HG02642 (cell line): ENCODE measurements at regions not wholly inside any gene's neighbourhood (a gene's known extent, or its start where the extent isn't known, plus 50 kb on each side); places are given as distances from the start of the nearest gene placed in this dataset.

Source experiments
- ATAC-seq: cut with Tn5 transposase; IDR thresholded peaks from one replicate; pipeline ENCODE4 v1.9.1; 2021; ENCODE audit warnings: mild to moderate bottlenecking; ENCODE audit not compliant: unreplicated experiment, poor library complexity

DNA sequence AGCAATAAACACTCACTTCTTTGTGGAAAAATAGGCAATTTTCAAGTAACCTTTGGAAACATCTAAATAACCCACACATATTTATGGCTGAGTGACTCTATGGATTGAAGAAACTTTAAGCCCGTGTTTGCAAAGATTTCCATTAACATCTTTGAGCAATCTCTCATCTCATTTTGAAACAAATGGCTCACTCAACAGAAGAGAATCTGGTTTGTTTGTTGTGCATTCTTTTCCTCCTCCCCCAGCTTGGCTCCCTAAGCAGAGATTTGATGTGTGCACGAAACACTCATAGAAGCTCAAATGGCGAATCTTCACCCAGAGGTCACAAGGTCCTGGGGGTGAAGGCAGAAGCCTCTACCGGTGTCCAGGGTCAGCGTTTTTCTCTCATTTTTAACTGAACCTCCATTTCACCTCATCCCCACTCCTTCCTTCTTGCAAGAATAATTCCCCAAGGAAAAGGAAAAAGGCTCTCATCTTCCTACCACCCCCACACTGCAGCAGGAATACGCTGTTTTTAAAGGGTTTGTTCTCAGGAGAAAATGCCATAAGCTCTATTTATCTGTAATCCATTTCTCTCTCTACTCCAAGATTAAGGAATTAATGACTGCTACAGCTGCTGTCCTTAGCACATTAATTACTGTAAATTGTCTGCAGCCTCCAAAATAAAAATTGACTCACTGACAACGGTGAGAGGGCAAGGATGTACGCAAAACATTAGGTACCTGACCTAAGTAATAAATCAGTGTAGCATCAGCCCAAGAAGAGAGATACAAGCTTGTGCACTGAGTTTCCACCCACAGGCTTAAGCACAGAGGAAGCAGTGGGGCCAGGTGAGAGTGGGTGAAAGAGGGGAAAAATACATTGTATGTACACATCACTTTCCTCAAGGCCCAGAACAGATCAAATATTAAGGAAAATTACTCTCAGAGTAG lies 307.6 kb upstream of the NOCT start:
- ATAC-seq = no peak

DNA sequence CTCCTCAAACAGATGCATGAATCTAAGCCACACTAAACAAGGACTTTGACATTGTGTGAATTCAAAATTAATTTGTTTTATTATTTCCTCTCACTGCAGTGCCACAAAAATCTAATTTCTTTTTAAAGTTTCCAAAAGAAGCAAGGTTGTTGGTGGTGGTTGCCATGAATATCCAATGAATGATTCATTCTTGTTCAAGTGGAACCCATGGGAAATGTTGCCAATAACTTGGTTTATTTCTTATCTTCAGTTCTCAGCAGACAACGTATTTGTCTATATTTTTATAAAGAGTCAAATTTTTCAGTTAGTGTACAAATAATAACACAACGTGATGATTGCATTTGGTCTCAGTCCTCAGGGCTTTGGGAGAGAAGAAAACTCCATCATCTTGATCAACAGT lies 309.4 kb upstream of the NOCT start:
- no peak for ATAC-seq

DNA sequence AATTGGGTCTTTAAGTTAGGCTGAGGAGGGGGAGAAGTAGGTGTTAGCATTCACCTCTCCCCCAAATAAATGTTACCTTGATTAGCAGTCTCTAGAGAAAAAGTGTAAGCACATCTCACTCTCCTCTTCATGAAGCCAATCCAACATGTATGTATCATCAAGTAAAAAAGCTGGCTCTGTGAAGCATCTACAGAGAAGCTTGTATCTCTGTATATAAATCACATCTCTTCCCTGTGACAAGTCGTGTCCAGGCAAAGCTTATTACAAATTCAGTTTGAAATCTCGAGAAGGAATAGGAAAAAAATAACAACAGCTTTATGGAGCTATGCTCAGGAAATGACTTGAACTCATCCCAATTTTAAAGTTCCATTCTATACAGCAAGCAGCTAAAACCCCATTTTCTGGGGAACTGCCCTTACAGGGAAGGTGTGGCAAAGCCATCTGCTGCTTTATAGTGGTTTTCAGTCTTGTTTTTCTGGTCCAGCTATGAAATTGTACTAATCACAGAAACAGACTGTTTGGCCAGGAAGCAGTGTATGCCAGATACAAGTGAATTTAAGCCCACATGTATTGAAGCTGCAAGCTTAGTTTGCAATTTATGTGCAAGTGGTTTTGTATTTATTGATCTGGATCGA lies 313.3 kb upstream of the NOCT start:
- no peak for ATAC-seq

DNA sequence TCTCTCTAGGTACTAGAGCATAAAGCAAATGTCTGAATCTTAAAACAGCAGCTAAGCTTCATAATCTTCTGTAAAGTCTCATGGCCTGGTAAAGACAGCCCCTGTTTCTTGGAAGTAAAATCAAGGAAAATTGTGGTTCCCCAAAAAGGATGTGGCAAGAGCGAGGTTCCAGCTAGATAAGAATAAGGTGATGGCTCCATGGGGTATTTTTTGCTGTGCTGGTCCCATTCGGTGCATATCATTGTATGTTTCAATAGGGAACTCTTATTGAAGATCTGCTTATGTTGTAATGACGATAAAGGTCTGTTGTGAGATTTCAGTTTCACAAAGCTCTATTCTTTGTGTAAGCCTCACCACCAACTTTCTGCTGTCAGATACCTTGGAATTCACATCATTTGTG lies 316.9 kb upstream of the NOCT start:
- ATAC-seq = no peak

DNA sequence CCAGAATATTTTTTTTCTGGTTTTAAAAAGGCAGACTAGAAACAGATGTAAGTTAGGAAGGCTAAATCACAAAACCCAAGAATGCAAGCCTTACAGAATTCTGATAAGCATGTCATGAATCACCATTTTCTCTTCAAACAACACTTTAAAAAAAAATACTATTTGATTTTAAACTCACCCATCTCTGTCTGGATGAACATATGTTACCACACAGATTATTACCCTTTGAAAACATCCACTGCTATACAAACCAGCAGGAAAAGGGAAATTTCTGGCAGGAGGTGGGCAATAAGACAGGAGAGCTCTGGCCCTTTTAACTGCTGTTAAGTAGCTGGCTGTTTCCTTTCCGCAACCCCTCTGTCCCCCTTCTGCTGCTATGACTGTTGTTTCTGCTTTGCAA lies 317.7 kb upstream of the NOCT start:
- no peak for ATAC-seq

DNA sequence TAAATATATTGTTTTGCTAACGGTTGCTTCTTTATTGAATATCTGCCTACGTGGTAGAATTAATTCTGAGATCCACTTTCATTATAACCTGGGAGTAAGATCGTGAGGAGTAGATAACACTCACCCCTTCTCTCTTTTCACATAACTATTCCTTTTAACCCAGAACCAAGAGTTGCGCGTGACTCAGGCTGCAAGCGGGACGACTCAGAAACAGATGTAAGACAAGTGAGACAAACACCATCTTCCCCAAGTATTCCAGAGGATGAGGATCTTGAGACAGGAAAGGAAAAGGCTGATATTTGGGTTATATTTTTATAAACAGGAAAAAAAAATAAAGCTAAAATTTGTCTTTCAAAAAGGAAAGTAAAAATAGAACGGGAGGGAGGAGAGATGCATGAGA lies 318.8 kb upstream of the NOCT start:
- no peak for ATAC-seq

DNA sequence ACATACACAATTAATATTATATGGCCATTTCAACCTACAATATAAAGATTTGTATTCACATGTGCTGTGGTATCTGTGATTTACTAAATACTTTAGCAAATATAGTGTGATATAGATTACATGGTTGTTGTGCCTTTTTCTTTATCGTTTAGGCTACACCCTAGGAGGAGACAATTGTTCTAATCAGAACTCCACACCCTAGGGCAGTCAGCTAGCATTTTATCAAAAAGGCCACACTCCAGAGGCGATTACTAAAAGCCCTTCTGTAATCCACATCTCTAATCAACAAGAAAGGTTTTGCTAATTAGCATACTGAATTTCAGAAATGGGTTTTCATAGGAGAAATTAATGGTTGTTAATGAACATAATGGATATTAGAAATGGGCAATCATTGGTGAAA lies 319.5 kb upstream of the NOCT start:
- ATAC-seq = no peak

DNA sequence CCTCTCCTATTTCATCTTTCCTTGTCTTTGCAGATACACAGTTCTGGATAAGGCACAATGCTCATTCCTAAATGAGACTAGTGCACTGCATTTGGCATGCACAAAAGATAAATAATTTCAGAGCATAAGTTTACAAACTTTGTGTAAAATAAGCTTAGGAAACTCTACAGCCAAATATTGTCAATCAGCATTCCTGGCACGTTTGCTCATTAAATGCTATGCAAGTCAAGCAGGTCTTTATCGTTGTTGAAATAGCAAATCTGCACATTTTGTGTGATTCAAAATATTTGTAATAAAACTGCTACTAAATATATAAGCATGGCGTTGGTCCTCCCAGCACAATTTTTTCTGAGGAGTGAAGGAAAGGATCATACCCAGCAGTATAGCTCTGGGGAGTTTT lies 322.1 kb upstream of the NOCT start:
- no peak for ATAC-seq

DNA sequence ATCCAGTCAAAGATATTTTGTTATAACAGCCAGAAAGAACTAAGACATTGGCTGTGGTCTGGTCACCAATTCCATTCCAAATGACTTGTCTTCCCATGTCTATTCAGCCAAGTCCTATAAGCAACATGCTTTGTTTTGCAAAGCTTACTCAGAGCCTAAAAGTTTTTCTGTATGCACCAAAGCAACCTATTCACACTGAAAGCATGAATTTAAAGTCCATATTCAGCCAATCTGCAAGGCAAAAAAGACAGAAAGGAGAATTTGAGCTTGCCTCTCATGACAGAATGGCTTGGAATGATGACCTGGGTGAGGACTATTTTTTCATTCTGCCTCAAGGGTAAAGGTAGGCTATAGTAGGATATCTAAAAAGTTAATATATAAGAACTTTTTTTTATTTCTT lies 323.2 kb upstream of the NOCT start:
- no peak for ATAC-seq

DNA sequence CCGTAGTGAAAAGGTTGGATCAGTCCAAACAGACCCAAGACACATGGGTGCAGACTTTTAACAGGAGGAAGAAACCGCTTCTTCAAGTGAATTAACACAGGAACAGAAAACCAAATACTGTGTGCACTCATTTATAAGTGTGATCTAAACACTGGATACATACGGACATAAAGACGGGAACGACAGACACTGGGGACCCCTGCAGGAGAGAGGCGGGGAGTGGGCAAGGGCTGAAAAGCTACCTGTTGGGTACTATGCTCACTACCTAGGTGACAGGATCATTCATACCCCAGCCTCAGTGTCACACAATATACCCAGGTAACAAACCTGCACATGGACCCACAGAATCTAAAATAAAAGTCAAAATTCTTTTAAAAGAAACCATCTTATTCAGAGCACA lies 326.0 kb upstream of the NOCT start:
- no peak for ATAC-seq

DNA sequence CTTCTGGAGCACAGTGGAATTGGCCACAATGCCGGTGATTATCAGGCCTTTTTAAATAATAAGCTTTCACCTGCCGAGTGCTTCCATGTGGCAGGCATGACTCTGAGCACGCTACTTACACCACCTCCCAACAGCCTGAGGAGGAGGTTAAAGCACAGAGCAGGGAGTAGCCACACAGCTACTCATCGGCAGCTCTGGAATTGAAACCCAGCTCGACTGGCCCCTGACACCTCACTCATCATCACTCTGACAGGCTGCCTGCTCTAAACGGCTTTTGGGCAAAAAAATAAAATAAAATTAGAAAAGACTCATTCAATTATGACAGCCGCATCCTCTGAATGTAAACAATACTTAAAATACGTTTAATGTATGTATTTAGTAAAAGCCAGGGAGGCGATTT lies 326.4 kb upstream of the NOCT start:
- no peak for ATAC-seq

DNA sequence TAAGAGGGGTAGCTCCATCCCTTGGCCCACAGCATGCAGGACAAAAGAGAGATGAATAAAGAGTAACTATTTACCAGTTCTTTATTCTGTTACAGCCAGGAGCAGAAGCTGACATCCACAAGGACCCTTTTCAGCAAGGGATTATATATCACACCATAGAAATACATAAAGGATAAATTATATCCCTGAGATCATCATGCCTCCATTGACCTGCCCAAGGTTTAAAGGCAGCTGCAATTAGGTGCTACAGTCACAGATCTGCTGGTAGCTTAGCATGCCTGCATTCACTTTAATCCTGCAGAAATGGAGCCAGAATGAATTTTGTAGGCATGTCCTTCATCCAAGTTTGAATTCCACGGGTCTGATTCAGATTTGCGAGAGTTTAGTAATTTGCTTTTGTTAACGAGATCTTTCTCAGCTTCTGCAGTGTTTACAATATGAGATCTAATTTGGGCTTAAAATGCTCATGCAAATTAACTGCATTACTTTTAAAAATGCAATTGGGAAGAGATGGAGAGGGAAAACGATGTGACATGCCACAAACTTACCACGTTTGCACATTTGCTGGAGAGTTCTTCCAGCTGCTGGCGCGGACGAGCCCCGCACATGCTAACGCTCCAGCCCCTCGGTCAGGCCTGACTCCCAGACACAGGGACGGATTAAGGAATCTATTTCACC lies 327.0 kb upstream of the NOCT start:
- no peak for ATAC-seq

DNA sequence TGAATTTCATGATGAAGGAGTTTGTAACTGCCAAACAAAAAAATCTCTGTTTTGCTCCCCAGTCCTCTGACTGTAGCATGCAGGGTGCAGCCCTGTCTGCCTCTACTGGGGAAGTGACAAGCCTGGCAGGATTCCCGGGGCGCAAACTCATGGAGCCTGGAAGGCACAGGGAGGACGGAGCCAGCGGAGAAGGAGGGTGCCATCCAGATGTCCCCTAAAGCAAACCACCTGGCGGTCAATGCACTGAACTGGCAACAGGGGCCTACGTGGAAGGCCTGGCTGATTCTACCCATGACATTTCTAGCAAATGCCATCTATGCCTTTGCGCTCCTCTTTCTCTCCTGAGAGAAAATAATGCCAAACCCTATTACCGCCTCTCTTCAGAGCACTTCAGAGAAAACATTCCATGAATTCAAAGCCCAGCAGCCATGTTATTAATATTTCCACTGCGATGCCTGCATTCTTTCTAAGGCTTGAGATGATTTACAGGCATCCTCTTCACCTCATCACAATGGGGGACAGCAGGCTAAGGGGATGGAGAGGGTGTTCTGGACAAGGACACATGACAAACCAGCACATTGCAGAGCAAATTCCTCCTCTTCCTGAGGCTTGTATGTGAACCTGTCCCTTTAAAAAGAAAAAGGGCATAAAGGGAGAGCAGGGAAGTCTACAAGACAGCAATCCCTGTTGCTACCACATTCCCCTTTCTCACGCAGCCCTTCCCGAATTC lies 329.3 kb upstream of the NOCT start:
- no peak for ATAC-seq

DNA sequence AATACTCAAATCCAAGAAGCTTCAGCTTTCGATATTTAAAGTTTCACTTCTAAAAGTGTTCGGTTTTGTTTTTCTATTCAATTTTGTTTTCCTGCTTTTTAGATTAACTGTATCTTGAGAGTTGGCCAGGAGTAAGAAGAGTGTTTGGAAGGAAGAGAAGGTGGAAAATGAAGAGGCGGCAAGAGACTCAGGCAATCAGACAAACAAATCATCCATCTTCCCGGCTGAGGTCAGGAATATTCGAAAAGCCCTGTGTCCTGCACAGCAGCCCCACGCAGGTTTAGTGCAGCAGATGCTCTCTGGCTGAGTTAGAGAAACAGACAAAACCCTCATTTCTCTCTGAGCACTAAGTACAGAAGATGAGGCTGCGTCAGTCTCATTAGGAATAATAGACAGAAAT lies 330.3 kb upstream of the NOCT start:
- ATAC-seq = no peak

DNA sequence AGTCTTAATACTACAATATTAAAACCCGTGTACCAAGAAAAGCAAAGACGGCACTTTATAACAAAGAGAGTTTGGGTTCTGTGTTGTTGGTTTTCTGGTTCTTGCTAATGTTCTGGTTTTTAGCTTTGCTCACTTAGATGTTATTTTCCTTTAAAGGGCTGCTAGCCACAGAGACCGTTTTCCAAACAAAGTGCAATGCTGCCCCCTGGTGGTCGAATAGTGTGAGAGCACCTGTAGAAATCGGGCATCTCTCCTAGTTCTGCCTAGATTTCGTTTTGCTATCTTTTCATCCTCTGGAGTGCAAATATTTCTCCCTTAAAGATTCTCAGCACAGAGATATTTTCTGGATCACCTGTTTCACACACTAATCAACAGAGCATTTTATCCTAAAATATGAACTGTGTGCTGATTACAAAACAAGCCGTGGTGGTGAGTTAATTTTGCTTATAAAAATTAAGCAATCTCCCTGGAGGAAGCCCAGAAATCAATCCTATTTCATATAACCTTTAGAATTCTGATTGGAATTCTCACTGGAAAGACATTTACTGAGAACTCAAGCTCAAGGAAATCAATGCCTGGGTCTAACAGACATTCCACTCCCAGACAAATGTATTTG lies 334.5 kb upstream of the NOCT start:
- ATAC-seq = peak; percentile 86

DNA sequence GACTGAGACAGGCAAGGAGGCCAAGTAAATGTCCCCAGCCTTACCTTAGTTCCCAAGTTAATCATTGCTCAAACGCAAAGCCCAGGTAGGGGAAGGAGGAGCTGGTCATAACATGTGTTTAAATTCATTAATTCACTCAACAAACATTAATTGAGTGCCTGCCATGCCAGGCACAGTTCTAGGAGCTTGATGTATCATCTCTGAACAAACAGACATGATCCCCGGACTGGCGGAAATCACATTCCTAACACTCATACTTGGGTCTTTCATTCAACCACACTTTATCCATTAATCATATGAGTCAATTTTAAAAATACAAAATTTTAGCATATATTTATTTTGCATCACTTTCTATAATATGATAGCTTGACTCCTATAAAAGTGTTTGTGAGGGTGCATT lies 335.3 kb upstream of the NOCT start:
- no peak for ATAC-seq

DNA sequence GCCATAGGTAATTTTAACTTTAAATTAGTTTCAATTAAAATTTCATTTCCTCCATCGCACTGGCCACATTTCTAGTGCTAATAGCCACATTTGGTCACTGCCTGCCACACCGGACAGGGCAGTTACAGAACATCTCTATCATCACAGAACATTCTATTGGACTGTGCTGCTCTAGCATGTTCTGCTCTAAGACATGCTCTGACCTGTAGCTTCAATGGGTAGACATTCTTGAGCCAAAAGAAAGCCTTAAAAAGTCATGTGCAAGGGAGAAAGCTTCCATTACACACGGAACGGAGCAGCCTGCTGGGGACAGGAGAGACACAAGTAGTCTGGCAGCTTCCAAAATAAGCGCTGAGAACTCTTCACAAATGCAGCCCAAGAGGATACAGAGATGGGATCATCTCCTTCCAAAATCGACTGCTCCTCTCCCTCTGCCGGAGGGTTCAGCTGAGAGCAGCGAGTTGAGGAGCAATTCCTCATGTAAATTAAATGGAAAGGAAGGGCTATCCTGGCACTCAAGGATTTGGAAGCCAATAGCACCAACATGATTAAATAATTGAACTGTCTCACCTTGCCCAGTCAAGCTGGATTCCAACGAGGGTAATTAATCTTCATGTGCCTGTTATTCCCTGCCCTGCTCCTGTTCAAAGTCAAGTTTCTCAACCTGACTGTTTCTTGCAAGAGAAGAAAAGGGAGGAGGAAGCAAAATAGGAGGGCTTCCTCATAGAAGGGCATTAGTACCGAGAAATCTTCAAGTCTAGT lies 336.4 kb upstream of the NOCT start:
- no peak for ATAC-seq

DNA sequence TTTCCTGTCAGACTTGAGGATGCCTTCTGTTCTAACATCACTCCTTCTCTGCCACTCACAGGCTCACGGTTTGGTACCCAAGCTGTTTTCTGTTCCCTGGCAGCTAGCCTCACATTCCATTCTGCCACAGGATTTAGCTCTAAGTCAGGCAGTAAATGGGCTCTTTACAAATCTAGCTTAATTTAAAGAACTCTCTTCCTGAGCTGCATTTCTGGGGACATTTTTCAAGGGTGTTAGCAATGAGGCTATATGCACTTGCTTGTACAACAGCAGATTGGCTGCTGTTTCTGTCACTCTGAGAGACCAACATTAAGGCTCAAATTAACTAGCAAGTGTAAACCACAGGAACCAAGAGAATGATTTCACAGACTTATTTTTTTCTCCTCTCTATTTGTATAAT lies 337.8 kb upstream of the NOCT start:
- no peak for ATAC-seq

DNA sequence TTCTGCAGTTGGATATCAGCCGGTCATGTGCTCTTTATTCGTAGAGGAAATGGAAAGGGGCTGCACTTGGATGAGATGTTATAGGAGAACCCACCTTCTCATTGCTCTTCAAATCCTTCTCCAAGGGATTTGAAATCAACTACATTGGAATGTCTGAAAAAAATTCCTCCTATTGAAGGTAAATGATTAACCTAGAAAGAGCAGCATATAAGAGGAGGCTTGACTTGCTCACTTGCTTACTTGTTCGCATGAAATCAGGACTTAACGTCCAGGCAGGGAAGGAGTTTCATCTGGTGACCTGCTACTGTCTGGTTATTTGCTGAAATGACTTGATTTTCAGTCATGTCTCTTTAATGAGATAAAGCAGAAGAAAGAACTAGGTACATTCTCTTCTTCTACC lies 338.4 kb upstream of the NOCT start:
- ATAC-seq = no peak

DNA sequence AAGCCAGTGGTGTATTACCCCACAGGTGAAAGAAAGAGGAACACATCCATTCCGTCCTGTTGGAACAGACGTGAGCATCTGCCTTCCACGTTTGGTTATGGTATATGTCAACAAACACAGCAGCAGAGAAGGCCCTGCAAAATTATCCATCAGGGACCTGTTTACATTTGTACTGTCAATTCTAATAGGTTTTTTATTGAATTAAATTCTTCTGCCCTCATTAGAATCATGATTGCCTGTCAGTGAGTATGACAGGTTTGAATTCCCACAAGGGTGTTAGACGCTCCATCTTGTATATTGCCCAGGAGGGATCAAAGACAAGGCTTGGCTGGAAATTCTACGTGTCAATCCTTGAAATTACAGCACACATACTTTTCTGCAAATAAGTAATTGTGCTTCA lies 339.9 kb upstream of the NOCT start:
- ATAC-seq = no peak
